ENCODE measurements at regions not wholly inside any gene's neighbourhood (a gene's known extent, or its start where the extent isn't known, plus 50 kb on each side); places are given as distances from the start of the nearest gene placed in this dataset.

GRCh38 chr4:163863082-163863481 lies 368.6 kb downstream of the TMA16 start:
- Histone ChIP-seq H3K27ac (no peak overlapping the region), H3K4me3 (replicated peaks in 1 of 3) (no peak overlapping the region), H3K9me3 (no peaks in the 10 kb centered on the region), H3K4me1 (no peaks in the 10 kb centered on the region), H3K27me3 (no peaks in the 10 kb centered on the region), H3K36me3 (no peaks in the 10 kb centered on the region)
- WGBS, 2 donors = 64 to 69% methylated on average over 2 of the region's 2 CpGs
- DNase-seq = no peak
- TF ChIP-seq, protein P1, sequence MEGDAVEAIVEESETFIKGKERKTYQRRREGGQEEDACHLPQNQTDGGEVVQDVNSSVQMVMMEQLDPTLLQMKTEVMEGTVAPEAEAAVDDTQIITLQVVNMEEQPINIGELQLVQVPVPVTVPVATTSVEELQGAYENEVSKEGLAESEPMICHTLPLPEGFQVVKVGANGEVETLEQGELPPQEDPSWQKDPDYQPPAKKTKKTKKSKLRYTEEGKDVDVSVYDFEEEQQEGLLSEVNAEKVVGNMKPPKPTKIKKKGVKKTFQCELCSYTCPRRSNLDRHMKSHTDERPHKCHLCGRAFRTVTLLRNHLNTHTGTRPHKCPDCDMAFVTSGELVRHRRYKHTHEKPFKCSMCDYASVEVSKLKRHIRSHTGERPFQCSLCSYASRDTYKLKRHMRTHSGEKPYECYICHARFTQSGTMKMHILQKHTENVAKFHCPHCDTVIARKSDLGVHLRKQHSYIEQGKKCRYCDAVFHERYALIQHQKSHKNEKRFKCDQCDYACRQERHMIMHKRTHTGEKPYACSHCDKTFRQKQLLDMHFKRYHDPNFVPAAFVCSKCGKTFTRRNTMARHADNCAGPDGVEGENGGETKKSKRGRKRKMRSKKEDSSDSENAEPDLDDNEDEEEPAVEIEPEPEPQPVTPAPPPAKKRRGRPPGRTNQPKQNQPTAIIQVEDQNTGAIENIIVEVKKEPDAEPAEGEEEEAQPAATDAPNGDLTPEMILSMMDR (IDR thresholded peaks at IDR 0.05) = no peak
- TF ChIP-seq POLR2A (IDR thresholded peaks at IDR 0.05) = no peak
- intact Hi-C loops (cut with DNase I) = no loop called here

GRCh38 chr4:163865010-163865409 lies 370.5 kb downstream of the TMA16 start:
- Histone ChIP-seq H3K27me3 (no peaks in the 10 kb centered on the region), H3K4me1 (no peaks in the 10 kb centered on the region), H3K9me3 (no peaks in the 10 kb centered on the region), H3K27ac (no peak overlapping the region), H3K4me3 (replicated peaks in 1 of 3) (no peak overlapping the region), H3K36me3 (no peaks in the 10 kb centered on the region)
- intact Hi-C loops (cut with DNase I) = no loop called here
- no peak for DNase-seq
- TF ChIP-seq POLR2A (IDR thresholded peaks at IDR 0.05) = no peak
- TF ChIP-seq, protein P1 (IDR thresholded peaks at IDR 0.05) = no peak
- 74 to 86% methylated on average over 1 of the region's 1 CpG for WGBS, 2 donors

DNA sequence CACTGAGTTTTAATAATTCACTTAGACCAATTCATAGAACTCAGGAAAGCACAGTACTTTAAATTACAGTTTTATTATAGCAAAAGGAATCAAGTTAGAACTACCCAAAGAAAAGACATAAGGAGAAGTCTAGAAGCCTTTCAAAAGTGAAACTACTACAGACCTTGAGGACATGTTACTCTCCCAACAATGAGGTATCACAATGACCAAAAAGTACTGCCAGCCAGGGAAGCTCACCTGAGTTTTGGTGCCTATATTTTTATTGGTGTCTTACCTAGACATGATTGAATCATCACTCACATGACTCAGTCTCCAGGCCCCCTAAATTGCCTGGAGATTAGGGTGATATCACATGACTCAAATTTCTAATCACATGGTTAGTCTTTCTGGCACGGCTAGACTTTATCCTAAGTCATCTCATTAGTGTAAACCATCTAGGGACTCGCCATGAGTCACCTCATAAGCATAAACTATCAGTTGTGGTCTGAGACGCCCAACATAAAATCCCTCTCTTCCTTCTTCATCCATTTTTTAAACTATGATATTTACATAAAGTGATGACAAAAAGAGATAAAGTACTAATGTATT lies 372.3 kb downstream of the TMA16 start:
- Histone ChIP-seq H3K4me3 (replicated peaks in 1 of 3) (no peak overlapping the region), H3K4me1 (no peaks in the 10 kb centered on the region), H3K9me3 (no peaks in the 10 kb centered on the region), H3K27me3 (no peaks in the 10 kb centered on the region), H3K27ac (no peak overlapping the region), H3K36me3 (no peaks in the 10 kb centered on the region)
- intact Hi-C loops (cut with DNase I) = no loop called here
- 83 to 85% methylated on average over 3 of the region's 3 CpGs for WGBS, 2 donors
- no peak for DNase-seq
- TF ChIP-seq POLR2A (IDR thresholded peaks at IDR 0.05) = no peak
- TF ChIP-seq, protein P1 (IDR thresholded peaks at IDR 0.05) = no peak

DNA sequence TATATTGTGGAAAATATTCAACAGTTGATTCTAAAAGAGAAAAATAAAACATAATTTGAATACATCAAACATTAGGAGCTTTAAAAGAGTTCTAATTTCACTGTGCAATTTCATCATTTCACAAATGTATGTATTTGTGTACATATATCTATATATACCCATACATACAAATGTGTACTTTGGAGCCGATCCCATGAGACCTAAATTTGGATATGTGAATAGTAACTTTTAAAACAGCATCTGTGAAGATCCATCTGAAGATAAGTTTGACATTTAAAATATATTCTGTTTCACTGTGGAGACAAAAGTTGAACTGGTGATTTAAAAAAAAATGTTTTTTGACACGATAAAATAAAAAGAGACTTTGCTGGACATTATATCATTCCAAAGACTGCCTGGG lies 374.0 kb downstream of the TMA16 start:
- Histone ChIP-seq H3K36me3 (no peaks in the 10 kb centered on the region), H3K27ac (no peak overlapping the region), H3K4me1 (no peaks in the 10 kb centered on the region), H3K27me3 (no peaks in the 10 kb centered on the region), H3K4me3 (replicated peaks in 1 of 3) (no peak overlapping the region), H3K9me3 (no peaks in the 10 kb centered on the region)
- WGBS, 2 donors = 90 to 92% methylated on average over 2 of the region's 2 CpGs
- TF ChIP-seq, protein P1 (IDR thresholded peaks at IDR 0.05) = no peak
- no peak for TF ChIP-seq POLR2A (IDR thresholded peaks at IDR 0.05)
- intact Hi-C loops (cut with DNase I) = no loop called here
- DNase-seq = no peak

- WGBS, 2 donors = 90 to 91% methylated on average over 1 of the region's 1 CpG
- Histone ChIP-seq H3K36me3 (no peaks in the 10 kb centered on the region), H3K9me3 (no peaks in the 10 kb centered on the region), H3K27me3 (no peaks in the 10 kb centered on the region), H3K27ac (no peak overlapping the region), H3K4me3 (replicated peaks in 1 of 3) (no peak overlapping the region), H3K4me1 (no peaks in the 10 kb centered on the region)
- no peak for DNase-seq
- intact Hi-C loops (cut with DNase I) = no loop called here
- TF ChIP-seq, protein P1 (IDR thresholded peaks at IDR 0.05) = no peak
- TF ChIP-seq POLR2A (IDR thresholded peaks at IDR 0.05) = no peak
Observed at GRCh38 chr4:163871078-163871477, 376.6 kb downstream of the TMA16 start.
